Thyroid gland (tissue), 4 donors: ENCODE measurements at regions not wholly inside any gene's neighbourhood (a gene's known extent, or its start where the extent isn't known, plus 50 kb on each side); places are given as distances from the start of the nearest gene placed in this dataset.

ENCODE experiments used
- DNase-seq, 2 donors: peaks; one replicate each; pipeline ENCODE4 v3.0.0-alpha.2; 2019
- H3K27ac ChIP-seq, 3 donors: fragments of 200-600 bp; sonication (generic); 1 replicate in 2 of 3; 2 replicates in 1 of 3; pipeline ENCODE4 v1.5.1; 2016 to 2019; ENCODE audit warnings: mild to moderate bottlenecking in 1 of 3, moderate library complexity in 1 of 3
- H3K27me3 ChIP-seq: fragments of 200-600 bp; sonication (generic); one replicate; pipeline ENCODE4 v1.5.1; 2019
- H3K36me3 ChIP-seq, 2 donors: fragments of 200-600 bp; sonication (generic); one replicate each; pipeline ENCODE4 v1.5.1; 2016 to 2019
- H3K4me1 ChIP-seq, 2 donors: fragments of 200-600 bp; sonication (generic); one replicate each; pipeline ENCODE4 v1.5.1; 2017 to 2019
- H3K4me3 ChIP-seq, 3 donors: fragments of 200-600 bp; sonication (generic); replicated peaks in 1 of 3; 1 replicate in 2 of 3; 2 replicates in 1 of 3; pipeline ENCODE4 v1.5.1; 2016; ENCODE audit warnings: mild to moderate bottlenecking in 1 of 3
- H3K9me3 ChIP-seq: fragments of 200-600 bp; sonication (generic); one replicate; pipeline ENCODE4 v1.5.1; 2017
- CTCF ChIP-seq, 6 experiments: fragments of 200-600 bp in 3 of 6; fragments of 450-650 bp in 3 of 6; sonication (generic) in 3 of 6; IDR thresholded peaks; one replicate each; pipeline ENCODE4 v1.5.1; 2016 to 2019; ENCODE audit warnings: antibody characterized with exemption in 6 of 6, mild to moderate bottlenecking in 2 of 6, inconsistent platforms in 1 of 6, moderate library complexity in 1 of 6
- POLR2A ChIP-seq, 2 donors: fragments of 450-650 bp; IDR thresholded peaks; one replicate each; pipeline ENCODE4 v1.6.1; 2017; ENCODE audit warnings: antibody characterized with exemption in 2 of 2, mild to moderate bottlenecking in 2 of 2, moderate library complexity in 1 of 2
- WGBS, 2 donors: methylation state at CpG; one replicate each; pipeline ENCODE4 v1.1.5; 2017; 5-methylcytosine and 5-hydroxymethylcytosine counted together
- intact Hi-C: fragments of 100-400 bp; cut with DNase I; formaldehyde crosslinking; loops from one replicate; pipeline ENCODE4 v1.15.1; 2023

- Histone ChIP-seq H3K36me3 (no peaks in the 10 kb centered on the region), H3K4me3 (no peak overlapping the region), H3K27me3 (no peaks in the 10 kb centered on the region), H3K4me1 (no peaks in the 10 kb centered on the region), H3K27ac (no peak overlapping the region), H3K9me3 (no peaks in the 10 kb centered on the region)
- TF ChIP-seq CTCF (IDR thresholded peaks at IDR 0.05) (no peak), POLR2A (IDR thresholded peaks at IDR 0.05) (no peak)
- intact Hi-C loops = no loop called here
- no peak for DNase-seq
- WGBS, 2 donors = 64 to 66% methylated on average over 6 to 8 of the region's 10 CpGs
These were observed 88.2 kb downstream of the KLHL28 start for GRCh38 chr14:44873536-44873935.

GRCh38 chr14:44866770-44867169 lies 95.0 kb downstream of the KLHL28 start:
- TF ChIP-seq POLR2A (IDR thresholded peaks at IDR 0.05) (no peak), CTCF (IDR thresholded peaks at IDR 0.05) (no peak)
- no peak overlapping the region for H3K4me3 ChIP-seq
- WGBS, 2 donors = 83 to 91% methylated on average over 1 of the region's 1 CpG
- no peaks in the 10 kb centered on the region for H3K4me1 ChIP-seq
- no peaks in the 10 kb centered on the region for H3K27me3 ChIP-seq
- intact Hi-C loops = no loop called here
- H3K27ac ChIP-seq = no peak overlapping the region
- no peaks in the 10 kb centered on the region for H3K36me3 ChIP-seq
- no peak for DNase-seq
- no peaks in the 10 kb centered on the region for H3K9me3 ChIP-seq

GRCh38 chr14:44866322-44866721 lies 95.4 kb downstream of the KLHL28 start:
- Histone ChIP-seq H3K4me3 (no peak overlapping the region), H3K27me3 (no peaks in the 10 kb centered on the region), H3K27ac (no peak overlapping the region), H3K4me1 (no peaks in the 10 kb centered on the region), H3K9me3 (no peaks in the 10 kb centered on the region), H3K36me3 (no peaks in the 10 kb centered on the region)
- 83 to 100% methylated on average over 2 of the region's 2 CpGs for WGBS, 2 donors
- intact Hi-C loops = no loop called here
- TF ChIP-seq CTCF (IDR thresholded peaks at IDR 0.05) = no peak
- no peak for TF ChIP-seq POLR2A (IDR thresholded peaks at IDR 0.05)
- no peak for DNase-seq

- WGBS, 2 donors = 72 to 76% methylated on average over 3 of the region's 3 CpGs
- intact Hi-C loops = no loop called here
- Histone ChIP-seq H3K4me1 (no peaks in the 10 kb centered on the region), H3K36me3 (no peaks in the 10 kb centered on the region), H3K4me3 (no peak overlapping the region), H3K9me3 (no peaks in the 10 kb centered on the region), H3K27ac (no peak overlapping the region), H3K27me3 (no peaks in the 10 kb centered on the region)
- TF ChIP-seq CTCF (IDR thresholded peaks at IDR 0.05) = no peak
- no peak for TF ChIP-seq POLR2A (IDR thresholded peaks at IDR 0.05)
- DNase-seq = no peak
These were observed 98.5 kb downstream of the KLHL28 start for GRCh38 chr14:44863271-44863670.

- Histone ChIP-seq H3K36me3 (no peaks in the 10 kb centered on the region), H3K9me3 (no peaks in the 10 kb centered on the region), H3K27me3 (no peaks in the 10 kb centered on the region), H3K27ac (no peak overlapping the region), H3K4me1 (no peaks in the 10 kb centered on the region), H3K4me3 (no peak overlapping the region)
- intact Hi-C loops = no loop called here
- DNase-seq = no peak
- 93 to 98% methylated on average over 4 of the region's 4 CpGs for WGBS, 2 donors
- TF ChIP-seq POLR2A (IDR thresholded peaks at IDR 0.05) = no peak
- TF ChIP-seq CTCF (IDR thresholded peaks at IDR 0.05) = no peak
These were observed 107.6 kb downstream of the KLHL28 start for GRCh38 chr14:44854114-44854513.
